ENCODE measurements at regions not wholly inside any gene's neighbourhood (a gene's known extent, or its start where the extent isn't known, plus 50 kb on each side); places are given as distances from the start of the nearest gene placed in this dataset.

DNA sequence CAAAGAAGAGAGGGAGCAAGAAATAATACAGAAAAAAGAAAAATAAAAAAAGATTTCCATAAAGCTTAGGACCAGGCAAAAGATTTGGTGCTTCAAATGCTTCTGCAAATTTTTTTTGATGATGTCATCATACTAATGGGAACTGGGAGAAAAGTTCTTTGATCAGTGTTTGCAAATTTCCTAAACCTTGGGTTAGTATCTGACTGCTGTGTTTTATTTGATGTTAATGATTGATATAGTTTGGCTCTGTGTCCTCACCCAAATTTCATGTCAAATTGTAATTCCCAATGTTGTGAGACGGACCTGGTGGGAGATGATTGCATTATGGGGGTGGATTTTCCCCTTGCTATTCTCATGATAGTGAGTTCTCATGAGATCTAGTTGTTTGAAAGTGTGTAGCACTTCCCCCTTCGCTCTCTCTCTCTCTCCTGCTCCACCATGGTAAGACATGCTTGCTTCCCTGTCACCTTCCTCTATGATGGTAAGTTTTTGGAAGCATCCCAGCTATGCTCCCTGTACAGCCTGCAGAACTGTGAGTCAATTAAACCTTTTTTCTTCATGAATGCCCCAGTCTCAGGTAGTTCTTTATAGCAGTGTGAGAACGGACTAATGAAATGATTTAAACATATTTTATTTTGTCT is 72.6 kb downstream of the TMEM100 start:
- Mint-ChIP-seq H3K9me3 (no peaks in the 10 kb centered on the region), H3K4me3 (no peak overlapping the region), H3K4me1 (ENCODE audit: low read depth) (no peaks in the 10 kb centered on the region), H3K36me3 (ENCODE audit: insufficient read depth in 2 of 2) (no peaks in the 10 kb centered on the region), H3K27ac (no peak overlapping the region), H3K27me3 (ENCODE audit: low read depth) (peaks cover 28% of the 10 kb centered on the region)
- DNase-seq, result no peak
- no peak for ATAC-seq (replicated peaks in 1 of 2)

DNA sequence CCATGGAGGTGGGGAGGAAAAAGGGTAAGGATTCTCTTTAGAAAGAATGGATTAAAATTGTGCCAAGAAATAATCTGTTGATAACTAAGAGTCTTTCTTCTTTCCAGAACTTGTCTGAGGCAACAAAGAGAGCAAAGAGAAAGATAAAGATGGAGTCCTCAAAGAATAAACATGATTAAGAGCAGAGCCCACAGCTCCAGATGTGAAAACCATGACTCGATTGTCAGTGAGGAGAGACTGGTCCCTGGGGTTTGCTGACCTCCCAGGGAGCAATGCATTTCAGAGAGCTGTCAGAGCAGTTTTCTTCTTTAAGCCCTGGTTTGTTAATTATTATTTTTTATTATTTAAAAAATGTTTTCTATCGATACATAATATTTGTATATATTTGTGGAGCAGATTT is 74.6 kb downstream of the TMEM100 start:
- H3K4me1 Mint-ChIP-seq (ENCODE audit: low read depth), result no peaks in the 10 kb centered on the region
- H3K4me3 Mint-ChIP-seq, result no peak overlapping the region
- no peaks in the 10 kb centered on the region for H3K9me3 Mint-ChIP-seq
- H3K27me3 Mint-ChIP-seq (ENCODE audit: low read depth), result peaks cover 44% of the 10 kb centered on the region
- H3K27ac Mint-ChIP-seq, result no peak overlapping the region
- ATAC-seq (replicated peaks in 1 of 2) (no peak), DNase-seq (no peak)
- H3K36me3 Mint-ChIP-seq (ENCODE audit: insufficient read depth in 2 of 2), result no peaks in the 10 kb centered on the region

DNA sequence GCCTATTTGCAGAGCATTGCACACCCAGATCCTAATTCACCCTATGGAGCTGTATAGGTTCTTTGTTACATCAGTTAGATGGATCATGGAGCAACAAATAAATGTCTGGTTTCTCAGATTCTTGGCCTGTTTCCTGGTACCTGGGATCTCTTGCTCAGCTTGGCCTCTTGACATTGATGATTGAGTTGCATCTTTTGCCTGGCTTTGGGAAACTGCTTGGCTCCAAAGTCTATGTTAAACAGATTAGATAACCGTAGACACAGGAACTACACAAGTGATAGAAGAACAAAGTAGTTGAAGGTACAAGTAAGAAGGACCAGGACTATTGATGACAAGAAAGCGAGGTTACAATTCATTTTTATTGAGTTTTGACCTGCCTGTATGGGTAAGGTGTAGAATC is 77.3 kb downstream of the TMEM100 start:
- Mint-ChIP-seq H3K36me3 (ENCODE audit: insufficient read depth in 2 of 2) (no peaks in the 10 kb centered on the region), H3K27me3 (ENCODE audit: low read depth) (peaks cover 34% of the 10 kb centered on the region), H3K9me3 (no peaks in the 10 kb centered on the region), H3K4me3 (no peak overlapping the region), H3K4me1 (ENCODE audit: low read depth) (no peaks in the 10 kb centered on the region), H3K27ac (no peak overlapping the region)
- ATAC-seq (replicated peaks in 1 of 2) (no peak), DNase-seq (no peak)

DNA sequence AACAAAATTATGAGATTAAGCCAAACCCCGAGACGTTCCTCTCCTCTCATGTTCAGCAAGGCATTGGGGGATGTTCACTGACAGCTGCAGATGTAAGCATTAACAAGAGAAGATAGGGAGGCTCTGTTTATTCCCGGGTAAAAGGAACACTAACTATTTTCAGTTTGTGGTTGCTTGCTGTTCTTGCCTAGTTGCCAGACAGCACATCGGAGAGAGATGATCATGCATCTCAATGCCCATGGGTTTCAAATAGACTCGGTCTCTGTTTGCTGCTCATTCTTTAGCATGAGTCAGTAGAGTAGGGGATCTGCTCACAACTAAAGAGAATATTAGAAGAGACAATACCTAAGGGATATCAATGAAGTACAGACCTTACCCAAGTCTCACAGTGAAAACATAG is 78.3 kb downstream of the TMEM100 start:
- DNase-seq, result no peak
- H3K36me3 Mint-ChIP-seq (ENCODE audit: insufficient read depth in 2 of 2), result no peaks in the 10 kb centered on the region
- no peak overlapping the region for H3K27ac Mint-ChIP-seq
- H3K27me3 Mint-ChIP-seq (ENCODE audit: low read depth), result peaks cover 24% of the 10 kb centered on the region
- ATAC-seq (replicated peaks in 1 of 2), result no peak
- H3K9me3 Mint-ChIP-seq, result no peaks in the 10 kb centered on the region
- H3K4me3 Mint-ChIP-seq, result no peak overlapping the region
- no peaks in the 10 kb centered on the region for H3K4me1 Mint-ChIP-seq (ENCODE audit: low read depth)

DNA sequence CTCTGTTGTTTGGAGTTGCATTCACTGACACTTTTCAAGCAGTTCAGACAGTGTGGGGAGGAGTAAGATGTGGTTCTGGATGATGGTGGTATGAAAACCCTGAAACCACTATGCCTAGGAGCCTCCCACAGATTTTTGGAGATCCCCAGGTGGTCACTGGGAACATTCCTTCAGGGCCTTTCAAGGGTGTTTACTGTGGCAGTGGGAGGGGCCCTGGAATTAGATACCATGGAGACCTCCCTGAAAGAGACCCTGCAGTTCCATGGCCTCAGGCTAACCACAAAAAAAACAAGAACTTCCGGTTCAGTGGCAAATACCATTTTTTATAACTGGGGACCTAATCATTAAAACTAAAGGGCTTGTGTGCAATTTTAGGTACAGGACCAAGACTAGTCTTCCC is 79.9 kb downstream of the TMEM100 start:
- DNase-seq (no peak), ATAC-seq (replicated peaks in 1 of 2) (no peak)
- no peak overlapping the region for H3K4me3 Mint-ChIP-seq
- peaks cover 23% of the 10 kb centered on the region for H3K27me3 Mint-ChIP-seq (ENCODE audit: low read depth)
- no peaks in the 10 kb centered on the region for H3K9me3 Mint-ChIP-seq
- H3K27ac Mint-ChIP-seq, result no peak overlapping the region
- no peaks in the 10 kb centered on the region for H3K36me3 Mint-ChIP-seq (ENCODE audit: insufficient read depth in 2 of 2)
- no peaks in the 10 kb centered on the region for H3K4me1 Mint-ChIP-seq (ENCODE audit: low read depth)

DNA sequence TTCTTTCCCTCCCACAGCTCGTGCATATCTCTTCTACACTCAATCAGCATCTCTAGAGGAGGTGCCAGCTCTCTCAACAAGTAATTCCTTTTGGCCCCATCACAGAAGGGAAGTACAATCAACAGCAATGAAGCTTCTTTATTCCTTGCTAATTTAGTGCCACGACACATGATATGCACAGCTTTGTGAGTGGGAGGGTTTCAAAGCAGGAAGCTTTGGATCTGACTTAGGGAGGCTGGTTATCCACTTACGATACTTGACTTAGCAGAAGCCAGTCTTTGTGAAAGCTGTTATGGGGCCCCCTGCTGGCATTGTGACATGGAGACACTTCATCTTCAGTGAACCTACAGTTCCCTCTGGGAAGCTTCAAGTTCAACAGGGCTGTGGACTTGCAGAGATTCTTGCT is 81.0 kb downstream of the TMEM100 start:
- Mint-ChIP-seq H3K4me3 (no peak overlapping the region), H3K27me3 (ENCODE audit: low read depth) (peaks cover 18% of the 10 kb centered on the region), H3K36me3 (ENCODE audit: insufficient read depth in 2 of 2) (no peaks in the 10 kb centered on the region), H3K9me3 (no peaks in the 10 kb centered on the region), H3K4me1 (ENCODE audit: low read depth) (no peaks in the 10 kb centered on the region), H3K27ac (no peak overlapping the region)
- ATAC-seq (replicated peaks in 1 of 2) (no peak), DNase-seq (peak; percentile 42)

DNA sequence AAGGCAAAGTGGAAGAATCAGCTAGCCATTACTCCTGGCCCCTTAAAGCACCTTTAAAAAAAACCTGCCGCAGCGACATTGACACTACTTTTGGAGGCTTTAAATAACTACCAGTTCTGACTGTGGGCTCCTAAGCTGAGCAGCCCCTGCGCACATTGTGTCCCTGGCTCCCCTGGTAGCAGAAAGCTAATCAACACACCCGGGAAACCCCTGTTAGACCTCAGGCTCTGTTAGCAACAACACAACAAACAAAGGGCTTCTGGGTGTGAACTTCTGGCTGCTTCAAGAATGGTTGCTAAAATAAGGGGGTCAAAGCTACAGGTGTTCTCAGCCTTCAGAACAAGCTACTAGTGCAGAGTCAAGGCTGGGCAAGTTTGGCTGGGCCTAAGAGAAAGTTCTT is 83.6 kb downstream of the TMEM100 start:
- no peaks in the 10 kb centered on the region for H3K36me3 Mint-ChIP-seq (ENCODE audit: insufficient read depth in 2 of 2)
- no peak overlapping the region for H3K27ac Mint-ChIP-seq
- H3K27me3 Mint-ChIP-seq (ENCODE audit: low read depth), result peaks cover 22% of the 10 kb centered on the region
- H3K4me3 Mint-ChIP-seq, result no peak overlapping the region
- DNase-seq (no peak), ATAC-seq (replicated peaks in 1 of 2) (no peak)
- no peaks in the 10 kb centered on the region for H3K9me3 Mint-ChIP-seq
- H3K4me1 Mint-ChIP-seq (ENCODE audit: low read depth), result no peaks in the 10 kb centered on the region

DNA sequence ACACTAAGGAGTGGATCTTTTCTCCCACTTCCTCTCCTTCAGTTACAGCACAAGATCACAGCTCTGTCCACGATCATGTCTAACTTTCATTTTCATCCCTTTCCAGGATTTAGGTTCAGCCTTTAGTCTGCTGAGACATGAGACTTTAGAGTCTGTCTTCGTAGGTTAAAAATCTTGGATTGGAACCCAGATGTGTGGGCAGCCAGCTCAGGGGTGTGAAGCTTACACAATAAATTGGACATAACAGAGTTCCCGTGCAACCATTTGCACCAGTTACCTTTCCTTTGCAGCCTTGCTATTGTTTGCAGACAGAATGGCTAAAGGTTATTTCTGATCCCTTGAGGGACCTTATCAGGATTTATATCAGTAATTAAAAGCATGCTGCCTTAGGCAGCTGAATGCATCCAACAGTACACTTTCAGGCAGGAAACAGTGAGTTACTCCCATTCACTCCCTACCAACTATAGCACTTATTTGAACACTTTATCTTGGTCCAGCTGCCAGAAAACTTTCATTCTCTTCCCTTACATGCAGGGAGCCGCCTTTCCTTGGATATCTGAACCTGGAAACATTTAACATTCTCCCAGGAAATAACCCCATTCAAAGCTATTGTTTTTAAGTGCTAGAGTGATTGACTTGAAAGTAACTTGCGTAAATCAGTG is 87.3 kb downstream of the TMEM100 start:
- Mint-ChIP-seq H3K27me3 (ENCODE audit: low read depth) (peaks cover 16% of the 10 kb centered on the region), H3K9me3 (no peaks in the 10 kb centered on the region), H3K4me1 (ENCODE audit: low read depth) (no peaks in the 10 kb centered on the region), H3K4me3 (no peak overlapping the region), H3K27ac (no peak overlapping the region), H3K36me3 (ENCODE audit: insufficient read depth in 2 of 2) (no peaks in the 10 kb centered on the region)
- DNase-seq (no peak), ATAC-seq (replicated peaks in 1 of 2) (no peak)

DNA sequence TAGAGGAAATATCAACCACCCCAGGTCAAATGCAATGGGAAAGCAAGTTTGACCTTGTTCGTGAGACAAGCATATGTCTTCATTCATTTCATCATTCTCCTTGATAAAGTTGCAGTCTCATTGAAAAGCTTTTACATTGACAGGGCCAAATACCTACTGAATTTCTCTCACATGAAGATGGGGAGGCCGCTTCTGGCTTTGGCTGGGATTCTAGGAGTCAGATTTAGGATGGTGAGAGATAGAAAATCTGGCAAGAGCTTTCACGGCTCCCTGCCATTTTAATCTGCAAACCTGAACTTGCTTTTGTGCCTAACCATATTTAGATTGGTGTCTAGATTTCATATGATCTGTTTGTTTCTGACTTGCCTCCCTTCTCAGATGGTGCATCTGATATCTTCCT is 88.0 kb downstream of the TMEM100 start:
- no peak overlapping the region for H3K27ac Mint-ChIP-seq
- H3K9me3 Mint-ChIP-seq, result no peaks in the 10 kb centered on the region
- H3K4me3 Mint-ChIP-seq, result no peak overlapping the region
- H3K4me1 Mint-ChIP-seq (ENCODE audit: low read depth), result no peaks in the 10 kb centered on the region
- H3K27me3 Mint-ChIP-seq (ENCODE audit: low read depth), result peaks cover 19% of the 10 kb centered on the region
- DNase-seq (no peak), ATAC-seq (replicated peaks in 1 of 2) (no peak)
- no peaks in the 10 kb centered on the region for H3K36me3 Mint-ChIP-seq (ENCODE audit: insufficient read depth in 2 of 2)

DNA sequence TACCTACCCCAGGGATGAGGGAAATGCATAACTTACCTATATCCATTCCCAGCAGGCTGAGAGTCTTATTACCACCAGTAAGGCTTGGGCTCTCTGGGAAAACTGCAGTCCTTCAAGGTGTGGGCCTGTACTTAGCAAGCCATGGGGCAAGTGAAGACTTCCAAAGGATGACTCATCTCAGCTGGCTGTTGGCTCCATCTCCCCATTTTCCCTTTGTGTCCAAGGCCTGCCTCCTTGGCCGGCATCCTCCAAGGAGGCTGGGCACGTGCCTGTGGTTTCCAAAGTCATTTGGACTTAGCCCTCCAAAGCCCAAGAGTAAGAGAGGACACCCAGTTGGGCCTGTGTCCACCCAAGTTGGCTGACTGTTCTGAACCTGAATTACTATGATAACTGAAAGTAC is 89.8 kb downstream of the TMEM100 start:
- Mint-ChIP-seq H3K27me3 (ENCODE audit: low read depth) (peaks cover 34% of the 10 kb centered on the region), H3K9me3 (peaks cover 0 to 2% of the 10 kb centered on the region in 2 donors), H3K36me3 (ENCODE audit: insufficient read depth in 2 of 2) (no peaks in the 10 kb centered on the region), H3K4me3 (no peak overlapping the region), H3K27ac (no peak overlapping the region), H3K4me1 (ENCODE audit: low read depth) (no peaks in the 10 kb centered on the region)
- DNase-seq, result no peak
- no peak for ATAC-seq (replicated peaks in 1 of 2)

DNA sequence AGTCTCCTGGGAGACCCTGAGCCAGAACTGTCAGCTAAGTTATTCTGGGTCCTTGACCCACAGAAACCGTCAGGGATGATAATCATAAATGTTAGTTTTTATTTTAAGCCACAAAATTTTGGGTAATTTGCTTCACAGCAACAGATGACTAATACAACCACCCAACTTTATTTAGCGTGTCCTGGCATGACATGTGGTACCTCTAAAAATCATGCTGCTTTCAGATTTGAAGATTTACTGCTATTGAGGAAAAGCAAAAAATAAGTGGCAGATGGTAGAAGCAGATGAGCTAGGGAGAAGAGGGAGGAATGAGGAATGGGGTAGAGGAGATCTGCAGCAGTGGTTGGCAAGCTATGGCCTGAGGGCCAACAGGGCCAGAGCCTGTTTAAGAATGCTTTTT is 90.4 kb downstream of the TMEM100 start:
- Mint-ChIP-seq H3K27ac (no peak overlapping the region), H3K4me3 (no peak overlapping the region), H3K9me3 (peaks cover 0 to 2% of the 10 kb centered on the region in 2 donors), H3K27me3 (ENCODE audit: low read depth) (peaks cover 34% of the 10 kb centered on the region), H3K4me1 (ENCODE audit: low read depth) (no peaks in the 10 kb centered on the region), H3K36me3 (ENCODE audit: insufficient read depth in 2 of 2) (no peaks in the 10 kb centered on the region)
- ATAC-seq (replicated peaks in 1 of 2) (no peak), DNase-seq (no peak)

DNA sequence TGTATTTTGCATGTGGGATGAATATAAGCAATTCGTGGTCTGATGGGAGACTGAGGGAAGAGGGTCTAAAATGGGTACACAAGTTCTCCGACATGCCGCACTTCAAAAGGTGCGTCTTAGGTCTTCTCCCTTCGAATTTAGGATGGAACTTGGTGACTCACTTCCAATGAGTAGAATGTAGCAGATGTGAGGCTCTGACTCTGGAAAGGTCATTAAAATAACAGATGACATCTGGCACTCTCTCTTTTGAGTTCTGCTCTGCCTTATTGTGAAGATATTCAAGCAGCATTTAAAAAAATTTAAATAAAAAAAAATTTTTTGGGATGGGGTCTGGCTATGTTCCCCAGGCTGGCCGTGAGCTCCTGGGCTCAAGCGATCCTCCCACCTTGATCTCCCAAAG is 92.7 kb downstream of the TMEM100 start:
- Mint-ChIP-seq H3K4me3 (no peak overlapping the region), H3K27me3 (ENCODE audit: low read depth) (peaks cover 24% of the 10 kb centered on the region), H3K36me3 (ENCODE audit: insufficient read depth in 2 of 2) (no peaks in the 10 kb centered on the region), H3K9me3 (peaks cover 0 to 2% of the 10 kb centered on the region in 2 donors), H3K27ac (no peak overlapping the region), H3K4me1 (ENCODE audit: low read depth) (peaks cover 6% of the 10 kb centered on the region)
- DNase-seq (no peak), ATAC-seq (replicated peaks in 1 of 2) (no peak)

DNA sequence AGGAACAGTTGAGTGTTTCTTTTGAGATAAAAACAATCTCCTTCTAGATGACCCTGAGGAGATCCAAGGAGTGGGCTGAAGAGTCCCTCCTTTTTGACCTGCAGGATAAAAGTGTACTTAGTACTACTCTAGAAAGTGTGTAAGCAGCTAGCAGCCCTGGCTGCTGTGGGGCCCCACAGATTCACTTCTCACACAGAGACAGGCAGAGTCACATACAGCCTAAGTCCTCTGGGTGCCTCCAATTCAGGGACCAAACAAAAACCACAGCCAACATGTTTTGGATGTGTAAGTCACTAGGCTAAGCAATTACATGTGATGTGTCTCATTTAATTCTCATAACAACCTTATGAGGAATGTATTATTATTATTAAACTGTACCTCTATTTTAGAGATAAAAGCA is 97.1 kb downstream of the TMEM100 start:
- ATAC-seq (replicated peaks in 1 of 2) (peak; percentile 75 to 76), DNase-seq (peak; percentile 10 to 28)
- Mint-ChIP-seq H3K36me3 (ENCODE audit: insufficient read depth in 2 of 2) (no peaks in the 10 kb centered on the region), H3K27ac (peak overlapping the region; percentile 62), H3K4me3 (peak overlapping the region; percentile 18 to 77), H3K27me3 (ENCODE audit: low read depth) (peaks cover 49% of the 10 kb centered on the region), H3K9me3 (peaks cover 0 to 2% of the 10 kb centered on the region in 2 donors), H3K4me1 (ENCODE audit: low read depth) (peaks cover 8% of the 10 kb centered on the region)

Data from activated T-cell treated with anti-CD3 and anti-CD28 coated beads, Interleukin-2, amount 50 U/mL, for 72 hours (primary cell).